ENCODE measurements at regions not wholly inside any gene's neighbourhood (a gene's known extent, or its start where the extent isn't known, plus 50 kb on each side); places are given as distances from the start of the nearest gene placed in this dataset.

- no peak for TF ChIP-seq CTCF (conservative IDR thresholded peaks at IDR 0.05 in 1 of 2, IDR thresholded peaks at IDR 0.05 in 1 of 2; ENCODE audit: extremely low read depth in 1 of 2, insufficient read depth in 1 of 2, low read depth in 1 of 2, low read length in 2 of 2)
- no peak for TF ChIP-seq EZH2 (IDR thresholded peaks at IDR 0.05; ENCODE audit: borderline replicate concordance, low read length)
Measured at GRCh38 chr11:82365351-82365750, 368.3 kb downstream of the FAM181B start.

All from mammary epithelial cell (primary cell).